ENCODE measurements at regions not wholly inside any gene's neighbourhood (a gene's known extent, or its start where the extent isn't known, plus 50 kb on each side); places are given as distances from the start of the nearest gene placed in this dataset.

DNA sequence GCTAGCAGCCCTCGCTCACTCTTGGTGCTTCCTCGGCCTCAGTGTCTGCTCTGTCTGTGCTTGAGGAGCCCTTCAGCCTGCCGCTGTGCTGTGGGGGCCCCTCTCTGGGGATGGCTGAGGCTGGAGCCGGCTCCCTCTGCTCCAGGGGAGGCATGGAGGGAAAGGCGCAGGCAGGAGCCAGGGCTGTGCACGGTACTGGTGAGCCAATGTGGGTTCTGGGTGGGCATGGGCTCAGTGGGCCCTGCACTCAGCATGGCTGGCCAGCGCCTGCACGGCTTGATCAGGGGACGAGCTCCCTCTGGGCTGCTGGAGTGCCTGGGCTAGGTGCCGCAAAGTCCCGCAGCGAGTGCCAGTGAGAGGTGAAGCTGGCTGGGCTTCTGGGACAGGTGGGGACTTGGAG lies 260.0 kb downstream of the SI start:
- TF ChIP-seq ZNF274 (IDR thresholded peaks at IDR 0.05; ENCODE audit: low read length) (no peak), ZNF274 (tag by site-specific recombination; IDR thresholded peaks at IDR 0.05; ENCODE audit: borderline replicate concordance) (no peak), SP7 (tag by site-specific recombination; IDR thresholded peaks at IDR 0.05) (no peak), YY1 (tag by site-specific recombination; IDR thresholded peaks at IDR 0.05) (no peak)
- TF ChIP-seq, protein P1, sequence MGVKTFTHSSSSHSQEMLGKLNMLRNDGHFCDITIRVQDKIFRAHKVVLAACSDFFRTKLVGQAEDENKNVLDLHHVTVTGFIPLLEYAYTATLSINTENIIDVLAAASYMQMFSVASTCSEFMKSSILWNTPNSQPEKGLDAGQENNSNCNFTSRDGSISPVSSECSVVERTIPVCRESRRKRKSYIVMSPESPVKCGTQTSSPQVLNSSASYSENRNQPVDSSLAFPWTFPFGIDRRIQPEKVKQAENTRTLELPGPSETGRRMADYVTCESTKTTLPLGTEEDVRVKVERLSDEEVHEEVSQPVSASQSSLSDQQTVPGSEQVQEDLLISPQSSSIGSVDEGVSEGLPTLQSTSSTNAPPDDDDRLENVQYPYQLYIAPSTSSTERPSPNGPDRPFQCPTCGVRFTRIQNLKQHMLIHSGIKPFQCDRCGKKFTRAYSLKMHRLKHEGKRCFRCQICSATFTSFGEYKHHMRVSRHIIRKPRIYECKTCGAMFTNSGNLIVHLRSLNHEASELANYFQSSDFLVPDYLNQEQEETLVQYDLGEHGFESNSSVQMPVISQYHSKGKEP (tag by site-specific recombination; IDR thresholded peaks at IDR 0.05), result no peak

Data from HEK293 (cell line).